ENCODE measurements at regions not wholly inside any gene's neighbourhood (a gene's known extent, or its start where the extent isn't known, plus 50 kb on each side); places are given as distances from the start of the nearest gene placed in this dataset.

- Histone ChIP-seq H3K4me3 (ENCODE audit: low read depth, low read length) (no peak overlapping the region), H3K4me2 (ENCODE audit: low read length) (no peak overlapping the region), H3K79me2 (no peaks in the 10 kb centered on the region), H3K27ac (no peak overlapping the region), H3K4me1 (no peaks in the 10 kb centered on the region), H3K36me3 (ENCODE audit: control insufficient read depth, insufficient read depth, low read length) (no peaks in the 10 kb centered on the region), H3K9me3 (ENCODE audit: control insufficient read depth, low read length) (no peaks in the 10 kb centered on the region), H2AFZ (no peak overlapping the region), H3K9ac (no peak overlapping the region), H3K27me3 (ENCODE audit: control insufficient read depth, insufficient read depth, low read length) (no peaks in the 10 kb centered on the region)
- TF ChIP-seq, protein P1, sequence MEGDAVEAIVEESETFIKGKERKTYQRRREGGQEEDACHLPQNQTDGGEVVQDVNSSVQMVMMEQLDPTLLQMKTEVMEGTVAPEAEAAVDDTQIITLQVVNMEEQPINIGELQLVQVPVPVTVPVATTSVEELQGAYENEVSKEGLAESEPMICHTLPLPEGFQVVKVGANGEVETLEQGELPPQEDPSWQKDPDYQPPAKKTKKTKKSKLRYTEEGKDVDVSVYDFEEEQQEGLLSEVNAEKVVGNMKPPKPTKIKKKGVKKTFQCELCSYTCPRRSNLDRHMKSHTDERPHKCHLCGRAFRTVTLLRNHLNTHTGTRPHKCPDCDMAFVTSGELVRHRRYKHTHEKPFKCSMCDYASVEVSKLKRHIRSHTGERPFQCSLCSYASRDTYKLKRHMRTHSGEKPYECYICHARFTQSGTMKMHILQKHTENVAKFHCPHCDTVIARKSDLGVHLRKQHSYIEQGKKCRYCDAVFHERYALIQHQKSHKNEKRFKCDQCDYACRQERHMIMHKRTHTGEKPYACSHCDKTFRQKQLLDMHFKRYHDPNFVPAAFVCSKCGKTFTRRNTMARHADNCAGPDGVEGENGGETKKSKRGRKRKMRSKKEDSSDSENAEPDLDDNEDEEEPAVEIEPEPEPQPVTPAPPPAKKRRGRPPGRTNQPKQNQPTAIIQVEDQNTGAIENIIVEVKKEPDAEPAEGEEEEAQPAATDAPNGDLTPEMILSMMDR (IDR thresholded peaks at IDR 0.05) = no peak
These were observed 254.0 kb downstream of the DMAC1 start for GRCh38 chr9:7545371-7546165.

DNA sequence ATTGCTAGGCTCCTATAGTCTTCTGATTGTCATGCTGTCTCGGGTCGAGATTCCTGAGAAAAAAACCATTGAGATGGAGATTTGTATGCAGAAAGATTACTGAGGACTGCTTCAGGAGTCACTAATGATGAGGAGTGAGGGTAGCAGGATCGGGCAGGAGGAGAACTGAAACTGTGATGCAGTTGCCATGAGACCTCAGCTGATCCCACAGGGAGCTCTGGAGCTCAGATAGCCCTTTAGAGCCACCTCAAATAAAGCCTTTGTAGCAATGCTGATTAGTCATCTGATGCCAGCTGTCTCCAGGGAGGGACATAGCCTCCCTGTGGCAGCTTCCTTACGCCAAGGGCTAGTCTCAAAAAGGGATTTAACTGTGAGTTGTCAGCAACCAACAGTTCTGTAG is 256.9 kb downstream of the DMAC1 start:
- Histone ChIP-seq H3K9ac (no peak overlapping the region), H3K4me3 (ENCODE audit: low read depth, low read length) (no peak overlapping the region), H3K79me2 (no peaks in the 10 kb centered on the region), H2AFZ (no peak overlapping the region), H3K36me3 (ENCODE audit: control insufficient read depth, insufficient read depth, low read length) (no peaks in the 10 kb centered on the region), H3K4me1 (no peaks in the 10 kb centered on the region), H3K9me3 (ENCODE audit: control insufficient read depth, low read length) (no peaks in the 10 kb centered on the region), H3K27ac (no peak overlapping the region), H3K27me3 (ENCODE audit: control insufficient read depth, insufficient read depth, low read length) (no peaks in the 10 kb centered on the region), H3K4me2 (ENCODE audit: low read length) (no peak overlapping the region)
- TF ChIP-seq, protein P1 (IDR thresholded peaks at IDR 0.05) = no peak

- no peaks in the 10 kb centered on the region for H3K36me3 ChIP-seq (ENCODE audit: control insufficient read depth, insufficient read depth, low read length)
- no peak overlapping the region for H3K9ac ChIP-seq
- no peaks in the 10 kb centered on the region for H3K9me3 ChIP-seq (ENCODE audit: control insufficient read depth, low read length)
- no peak overlapping the region for H3K27ac ChIP-seq
- TF ChIP-seq, protein P1 (IDR thresholded peaks at IDR 0.05) = no peak
- no peaks in the 10 kb centered on the region for H3K79me2 ChIP-seq
- H2AFZ ChIP-seq = no peak overlapping the region
- H3K4me1 ChIP-seq = no peaks in the 10 kb centered on the region
- no peak overlapping the region for H3K4me3 ChIP-seq (ENCODE audit: low read depth, low read length)
- H3K4me2 ChIP-seq (ENCODE audit: low read length) = no peak overlapping the region
- H3K27me3 ChIP-seq (ENCODE audit: control insufficient read depth, insufficient read depth, low read length) = no peaks in the 10 kb centered on the region
These were observed 257.5 kb downstream of the DMAC1 start for GRCh38 chr9:7542126-7542525.

GRCh38 chr9:7536310-7536939 is 263.2 kb downstream of the DMAC1 start:
- no peak overlapping the region for H3K4me3 ChIP-seq (ENCODE audit: low read depth, low read length)
- H3K9me3 ChIP-seq (ENCODE audit: control insufficient read depth, low read length) = no peaks in the 10 kb centered on the region
- no peak overlapping the region for H2AFZ ChIP-seq
- H3K9ac ChIP-seq = no peak overlapping the region
- no peaks in the 10 kb centered on the region for H3K79me2 ChIP-seq
- no peaks in the 10 kb centered on the region for H3K4me1 ChIP-seq
- H3K4me2 ChIP-seq (ENCODE audit: low read length) = no peak overlapping the region
- H3K27ac ChIP-seq = no peak overlapping the region
- H3K27me3 ChIP-seq (ENCODE audit: control insufficient read depth, insufficient read depth, low read length) = no peaks in the 10 kb centered on the region
- no peaks in the 10 kb centered on the region for H3K36me3 ChIP-seq (ENCODE audit: control insufficient read depth, insufficient read depth, low read length)
- TF ChIP-seq, protein P1 (IDR thresholded peaks at IDR 0.05) = no peak
